ENCODE measurements at regions not wholly inside any gene's neighbourhood (a gene's known extent, or its start where the extent isn't known, plus 50 kb on each side); places are given as distances from the start of the nearest gene placed in this dataset.

- no peaks in the 10 kb centered on the region for H3K9me3 ChIP-seq (replicated peaks; ENCODE audit: control insufficient read depth, insufficient read depth, low read length)
- no peaks in the 10 kb centered on the region for H3K4me1 ChIP-seq (ENCODE audit: control insufficient read depth, insufficient read depth, low read length)
- no peaks in the 10 kb centered on the region for H4K20me1 ChIP-seq (ENCODE audit: control insufficient read depth, insufficient read depth)
- intact Hi-C loops (cut with micrococcal nuclease; ENCODE audit: unreplicated experiment) = no loop called here
- POLR2A ChIA-PET = no interaction called here
- no peaks in the 10 kb centered on the region for H3K27me3 ChIP-seq (replicated peaks in 1 of 2; ENCODE audit: control insufficient read depth in 2 of 2, insufficient read depth in 2 of 2, low read length in 1 of 2)
- SMC1A ChIA-PET (ENCODE audit: uncharacterized antibody, unreplicated experiment) = interaction anchor here (0.6 to 1.6 kb wide), 3 partner anchors 13 to 146 kb away, joined by 3 read pairs; no protein-coding TSS in a partner anchor
- H3K4me2 ChIP-seq (ENCODE audit: control insufficient read depth, insufficient read depth) = no peak overlapping the region
- H3K79me2 ChIP-seq (ENCODE audit: control insufficient read depth, insufficient read depth, low read length) = no peaks in the 10 kb centered on the region
- H3K9ac ChIP-seq (ENCODE audit: control insufficient read depth, insufficient read depth, low read length) = no peak overlapping the region
- in situ Hi-C loops (cut with MboI) = no loop called here
- no peak for ATAC-seq
- RAD21 ChIA-PET (ENCODE audit: unreplicated experiment) = interaction anchor here (0.6 kb wide), 1 partner anchor 955 kb away, joined by 3 read pairs; no protein-coding TSS in a partner anchor
- FAIRE-seq = no peak
- H3K4me3 ChIP-seq = no peak overlapping the region
- no peak for DNase-seq (ENCODE audit: low read depth, low spot score)
- TF ChIP-seq SP1 (IDR thresholded peaks at IDR 0.05; ENCODE audit: low read depth, low read length) = no peak
- TF ChIP-seq MTA2 (IDR thresholded peaks at IDR 0.05; ENCODE audit: low read depth) = no peak
- TF ChIP-seq ASH2L (IDR thresholded peaks at IDR 0.05; ENCODE audit: borderline replicate concordance, low read depth) = no peak
- TF ChIP-seq, protein P1, sequence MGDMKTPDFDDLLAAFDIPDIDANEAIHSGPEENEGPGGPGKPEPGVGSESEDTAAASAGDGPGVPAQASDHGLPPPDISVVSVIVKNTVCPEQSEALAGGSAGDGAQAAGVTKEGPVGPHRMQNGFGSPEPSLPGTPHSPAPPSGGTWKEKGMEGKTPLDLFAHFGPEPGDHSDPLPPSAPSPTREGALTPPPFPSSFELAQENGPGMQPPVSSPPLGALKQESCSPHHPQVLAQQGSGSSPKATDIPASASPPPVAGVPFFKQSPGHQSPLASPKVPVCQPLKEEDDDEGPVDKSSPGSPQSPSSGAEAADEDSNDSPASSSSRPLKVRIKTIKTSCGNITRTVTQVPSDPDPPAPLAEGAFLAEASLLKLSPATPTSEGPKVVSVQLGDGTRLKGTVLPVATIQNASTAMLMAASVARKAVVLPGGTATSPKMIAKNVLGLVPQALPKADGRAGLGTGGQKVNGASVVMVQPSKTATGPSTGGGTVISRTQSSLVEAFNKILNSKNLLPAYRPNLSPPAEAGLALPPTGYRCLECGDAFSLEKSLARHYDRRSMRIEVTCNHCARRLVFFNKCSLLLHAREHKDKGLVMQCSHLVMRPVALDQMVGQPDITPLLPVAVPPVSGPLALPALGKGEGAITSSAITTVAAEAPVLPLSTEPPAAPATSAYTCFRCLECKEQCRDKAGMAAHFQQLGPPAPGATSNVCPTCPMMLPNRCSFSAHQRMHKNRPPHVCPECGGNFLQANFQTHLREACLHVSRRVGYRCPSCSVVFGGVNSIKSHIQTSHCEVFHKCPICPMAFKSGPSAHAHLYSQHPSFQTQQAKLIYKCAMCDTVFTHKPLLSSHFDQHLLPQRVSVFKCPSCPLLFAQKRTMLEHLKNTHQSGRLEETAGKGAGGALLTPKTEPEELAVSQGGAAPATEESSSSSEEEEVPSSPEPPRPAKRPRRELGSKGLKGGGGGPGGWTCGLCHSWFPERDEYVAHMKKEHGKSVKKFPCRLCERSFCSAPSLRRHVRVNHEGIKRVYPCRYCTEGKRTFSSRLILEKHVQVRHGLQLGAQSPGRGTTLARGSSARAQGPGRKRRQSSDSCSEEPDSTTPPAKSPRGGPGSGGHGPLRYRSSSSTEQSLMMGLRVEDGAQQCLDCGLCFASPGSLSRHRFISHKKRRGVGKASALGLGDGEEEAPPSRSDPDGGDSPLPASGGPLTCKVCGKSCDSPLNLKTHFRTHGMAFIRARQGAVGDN (IDR thresholded peaks at IDR 0.05) = no peak
- H3K36me3 ChIP-seq (ENCODE audit: control insufficient read depth in 2 of 2, insufficient read depth in 2 of 2, low read length in 1 of 2) = no peaks in the 10 kb centered on the region
- 46% methylated on average over 5 of the region's 5 CpGs for WGBS (ENCODE audit: insufficient coverage, insufficient replicate concordance, low lambda C conversion rate, missing lambda C conversion rate)
- CTCF ChIA-PET = no interaction called here
- BruUV-seq (replicated peaks) = no TSS peak
- H2AFZ ChIP-seq (ENCODE audit: control insufficient read depth, low read depth, low read length) = no peak overlapping the region
- no peak overlapping the region for H3K27ac ChIP-seq (ENCODE audit: control insufficient read depth, insufficient read depth)
These were observed 572.1 kb downstream of the C4orf33 start for GRCh38 chr4:129668092-129668491.

DNA sequence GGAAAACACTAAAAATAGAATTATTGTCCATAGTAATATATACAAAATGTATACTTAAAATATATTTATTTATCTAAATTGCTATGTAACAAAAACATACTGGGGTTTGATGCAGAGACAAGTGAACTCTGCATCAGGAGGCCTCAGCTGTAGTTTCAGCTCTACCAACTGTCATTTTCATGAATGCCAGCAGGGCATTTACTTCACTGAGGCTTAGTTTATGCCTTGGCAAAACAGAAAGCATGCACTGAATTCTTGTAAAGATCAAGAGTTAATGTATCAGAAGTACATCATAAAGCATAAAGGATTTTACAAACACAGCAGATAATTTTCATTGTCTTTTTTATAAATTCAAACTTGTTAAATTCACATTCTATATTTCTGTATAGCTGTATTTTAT lies 577.0 kb downstream of the C4orf33 start:
- intact Hi-C loops (cut with micrococcal nuclease; ENCODE audit: unreplicated experiment) (no loop called here), in situ Hi-C loops (cut with MboI) (no loop called here)
- H3K27ac ChIP-seq (ENCODE audit: control insufficient read depth, insufficient read depth) = no peak overlapping the region
- no peaks in the 10 kb centered on the region for H3K27me3 ChIP-seq (replicated peaks in 1 of 2; ENCODE audit: control insufficient read depth in 2 of 2, insufficient read depth in 2 of 2, low read length in 1 of 2)
- SMC1A ChIA-PET (ENCODE audit: uncharacterized antibody, unreplicated experiment) = no interaction called here
- no peaks in the 10 kb centered on the region for H3K4me1 ChIP-seq (ENCODE audit: control insufficient read depth, insufficient read depth, low read length)
- FAIRE-seq = no peak
- H3K9ac ChIP-seq (ENCODE audit: control insufficient read depth, insufficient read depth, low read length) = no peak overlapping the region
- H3K79me2 ChIP-seq (ENCODE audit: control insufficient read depth, insufficient read depth, low read length) = no peaks in the 10 kb centered on the region
- RAD21 ChIA-PET (ENCODE audit: unreplicated experiment) = no interaction called here
- no peak overlapping the region for H2AFZ ChIP-seq (ENCODE audit: control insufficient read depth, low read depth, low read length)
- no peaks in the 10 kb centered on the region for H3K36me3 ChIP-seq (ENCODE audit: control insufficient read depth in 2 of 2, insufficient read depth in 2 of 2, low read length in 1 of 2)
- no peak overlapping the region for H3K4me2 ChIP-seq (ENCODE audit: control insufficient read depth, insufficient read depth)
- POLR2A ChIA-PET = no interaction called here
- no peaks in the 10 kb centered on the region for H3K9me3 ChIP-seq (replicated peaks; ENCODE audit: control insufficient read depth, insufficient read depth, low read length)
- no peaks in the 10 kb centered on the region for H4K20me1 ChIP-seq (ENCODE audit: control insufficient read depth, insufficient read depth)
- TF ChIP-seq KLF5 (IDR thresholded peaks at IDR 0.05; ENCODE audit: partially characterized antibody) = no peak
- no peak for TF ChIP-seq EP300 (IDR thresholded peaks at IDR 0.05; ENCODE audit: borderline replicate concordance in 1 of 2, control insufficient read depth in 1 of 2, low read depth in 2 of 2, low read length in 2 of 2)
- no peak for TF ChIP-seq ZNF24 (IDR thresholded peaks at IDR 0.05)
- H3K4me3 ChIP-seq = no peak overlapping the region
- no peak for DNase-seq (ENCODE audit: low read depth, low spot score)
- BruUV-seq (replicated peaks) = no TSS peak
- no peak for ATAC-seq
- CTCF ChIA-PET = no interaction called here

All from GM12878 (cell line).